GM06990 (cell line): ENCODE measurements at regions not wholly inside any gene's neighbourhood (a gene's known extent, or its start where the extent isn't known, plus 50 kb on each side); places are given as distances from the start of the nearest gene placed in this dataset.
"Not testable (repeated sequence)": the region's sequence is repeated elsewhere in the genome, so short reads cannot be mapped to it uniquely, and the experiment has no call there.

Source experiments
- DNase-seq: peaks from one replicate; pipeline ENCODE4 v3.0.0-alpha.2; 2011; ENCODE audit not compliant: insufficient read length; ENCODE audit errors: extremely low read depth
- H3K27me3 ChIP-seq: replicated peaks from 2 replicates; pipeline ENCODE4 v1.6.0; 2011; ENCODE audit warnings: low read length; ENCODE audit not compliant: control insufficient read depth, insufficient read depth
- H3K36me3 ChIP-seq: 2 replicates; pipeline ENCODE4 v1.5.1; 2011; ENCODE audit warnings: low read length; ENCODE audit not compliant: control insufficient read depth, insufficient read depth
- H3K4me3 ChIP-seq: replicated peaks from 2 replicates; pipeline ENCODE4 v1.5.1; 2011; ENCODE audit warnings: low read depth, mild to moderate bottlenecking, control low read depth, low read length
- TF ChIP-seq, protein P1 (sequence below): IDR thresholded peaks from 2 replicates; pipeline ENCODE4 v1.5.1; 2011; ENCODE audit warnings: low read length, control low read depth, mild to moderate bottlenecking, inconsistent platforms; ENCODE audit not compliant: insufficient read depth, poor library complexity, severe bottlenecking

DNA sequence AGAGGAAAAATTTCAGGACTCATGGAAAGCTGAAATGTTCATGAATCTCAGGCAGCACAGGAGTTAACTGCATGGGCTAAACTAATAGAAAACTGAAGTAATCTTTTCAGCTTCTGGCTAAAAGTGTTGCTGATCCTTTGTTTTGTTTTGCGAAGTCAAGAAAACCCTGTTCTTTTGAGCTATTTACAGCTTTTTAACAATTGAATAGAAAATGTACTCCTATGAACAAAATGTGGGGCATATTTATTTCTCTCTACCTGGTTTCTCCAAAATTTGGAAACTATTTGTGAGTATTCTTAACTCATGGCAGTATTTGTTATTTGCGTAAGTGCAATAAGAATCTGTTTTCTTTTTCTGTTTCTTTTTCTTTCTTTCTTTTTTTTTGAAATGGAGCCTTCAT, 818.8 kb upstream of the CITED2 start:
- DNase-seq, result no peak
- H3K36me3 ChIP-seq, result no peaks in the 10 kb centered on the region
- TF ChIP-seq, protein P1, sequence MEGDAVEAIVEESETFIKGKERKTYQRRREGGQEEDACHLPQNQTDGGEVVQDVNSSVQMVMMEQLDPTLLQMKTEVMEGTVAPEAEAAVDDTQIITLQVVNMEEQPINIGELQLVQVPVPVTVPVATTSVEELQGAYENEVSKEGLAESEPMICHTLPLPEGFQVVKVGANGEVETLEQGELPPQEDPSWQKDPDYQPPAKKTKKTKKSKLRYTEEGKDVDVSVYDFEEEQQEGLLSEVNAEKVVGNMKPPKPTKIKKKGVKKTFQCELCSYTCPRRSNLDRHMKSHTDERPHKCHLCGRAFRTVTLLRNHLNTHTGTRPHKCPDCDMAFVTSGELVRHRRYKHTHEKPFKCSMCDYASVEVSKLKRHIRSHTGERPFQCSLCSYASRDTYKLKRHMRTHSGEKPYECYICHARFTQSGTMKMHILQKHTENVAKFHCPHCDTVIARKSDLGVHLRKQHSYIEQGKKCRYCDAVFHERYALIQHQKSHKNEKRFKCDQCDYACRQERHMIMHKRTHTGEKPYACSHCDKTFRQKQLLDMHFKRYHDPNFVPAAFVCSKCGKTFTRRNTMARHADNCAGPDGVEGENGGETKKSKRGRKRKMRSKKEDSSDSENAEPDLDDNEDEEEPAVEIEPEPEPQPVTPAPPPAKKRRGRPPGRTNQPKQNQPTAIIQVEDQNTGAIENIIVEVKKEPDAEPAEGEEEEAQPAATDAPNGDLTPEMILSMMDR, result no peak
- H3K27me3 ChIP-seq, result no peaks in the 10 kb centered on the region
- H3K4me3 ChIP-seq, result no peak overlapping the region

DNA sequence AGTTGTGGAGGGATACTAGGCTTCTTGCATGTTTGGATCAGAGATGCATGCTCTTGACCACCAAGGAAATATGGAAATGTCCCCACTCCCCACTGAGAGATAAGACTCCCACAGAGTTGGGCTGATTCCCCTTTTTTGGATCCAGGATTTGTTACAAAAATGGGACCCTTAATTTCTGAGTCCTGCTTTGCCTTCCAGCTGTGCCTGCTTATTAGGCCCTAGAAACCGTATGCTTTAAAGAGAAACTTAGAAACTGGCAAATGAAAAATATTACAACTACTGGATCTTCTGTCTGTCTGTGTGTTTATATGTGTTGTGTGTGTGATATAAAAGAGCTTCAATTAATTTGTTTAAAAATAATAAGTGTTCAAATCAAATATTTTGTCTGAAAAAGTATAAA, 817.6 kb upstream of the CITED2 start:
- H3K36me3 ChIP-seq, result no peaks in the 10 kb centered on the region
- TF ChIP-seq, protein P1, result no peak
- no peak overlapping the region for H3K4me3 ChIP-seq
- no peaks in the 10 kb centered on the region for H3K27me3 ChIP-seq
- no peak for DNase-seq

GRCh38 chr6:140189263-140189662, 814.8 kb upstream of the CITED2 start:
- not testable (repeated sequence) for H3K4me3 ChIP-seq, DNase-seq, H3K36me3 ChIP-seq, H3K27me3 ChIP-seq

- no peaks in the 10 kb centered on the region for H3K36me3 ChIP-seq
- DNase-seq, result no peak
- TF ChIP-seq, protein P1, result no peak
- H3K4me3 ChIP-seq, result no peak overlapping the region
- no peaks in the 10 kb centered on the region for H3K27me3 ChIP-seq
These were observed 811.5 kb upstream of the CITED2 start for GRCh38 chr6:140185991-140186390.

DNA sequence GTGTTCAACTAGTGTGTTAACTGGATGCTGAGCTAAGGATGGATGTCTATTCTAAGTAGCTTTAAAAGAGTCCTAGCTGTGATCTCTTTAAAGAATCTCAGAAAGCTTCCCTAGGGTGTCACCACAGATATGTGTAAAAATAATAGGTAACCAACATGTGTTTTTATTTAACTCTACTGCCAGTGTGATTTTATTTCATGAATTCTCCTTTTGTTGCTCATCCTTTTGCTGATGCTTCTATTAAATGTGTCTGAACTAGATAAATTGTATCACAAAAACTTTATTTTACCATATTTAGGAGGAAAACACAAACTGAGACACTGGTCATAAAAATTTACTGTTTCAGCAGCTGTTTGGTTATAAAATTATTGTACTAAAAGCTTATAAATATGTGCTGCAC, 809.4 kb upstream of the CITED2 start:
- no peak for DNase-seq
- Histone ChIP-seq H3K36me3 (no peaks in the 10 kb centered on the region), H3K4me3 (no peak overlapping the region), H3K27me3 (no peaks in the 10 kb centered on the region)
- TF ChIP-seq, protein P1, result no peak

- DNase-seq, result no peak
- Histone ChIP-seq H3K36me3 (no peaks in the 10 kb centered on the region), H3K4me3 (no peak overlapping the region), H3K27me3 (no peaks in the 10 kb centered on the region)
- TF ChIP-seq, protein P1, result no peak
These were observed 808.4 kb upstream of the CITED2 start for GRCh38 chr6:140182821-140183220.
